HG03469 (cell line): ENCODE measurements at regions not wholly inside any gene's neighbourhood (a gene's known extent, or its start where the extent isn't known, plus 50 kb on each side); places are given as distances from the start of the nearest gene placed in this dataset.

Experiments
- ATAC-seq: cut with Tn5 transposase; IDR thresholded peaks from one replicate; pipeline ENCODE4 v1.9.1; 2021; ENCODE audit warnings: mild to moderate bottlenecking, moderate library complexity, moderate number of reproducible peaks; ENCODE audit not compliant: unreplicated experiment

DNA sequence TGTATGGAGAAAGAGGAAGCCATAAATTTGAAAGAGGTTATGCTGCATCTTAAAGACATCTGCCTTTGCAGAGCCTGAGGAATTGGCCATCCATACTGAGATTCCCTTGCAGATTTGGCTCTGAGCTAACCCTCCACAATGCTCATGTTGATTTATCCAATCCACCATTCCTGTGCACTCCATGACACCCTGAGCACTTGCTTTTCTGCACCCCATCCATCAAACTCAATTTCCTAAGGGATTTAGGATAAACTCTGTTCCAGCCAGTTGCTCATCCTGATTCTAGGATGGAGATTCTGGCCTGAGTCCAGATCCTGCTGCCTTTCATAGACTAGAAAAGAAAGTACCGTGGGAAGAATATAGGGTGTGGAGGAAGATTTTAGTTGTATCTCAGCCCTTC is 379.2 kb upstream of the LARGE1 start:
- no peak for ATAC-seq

DNA sequence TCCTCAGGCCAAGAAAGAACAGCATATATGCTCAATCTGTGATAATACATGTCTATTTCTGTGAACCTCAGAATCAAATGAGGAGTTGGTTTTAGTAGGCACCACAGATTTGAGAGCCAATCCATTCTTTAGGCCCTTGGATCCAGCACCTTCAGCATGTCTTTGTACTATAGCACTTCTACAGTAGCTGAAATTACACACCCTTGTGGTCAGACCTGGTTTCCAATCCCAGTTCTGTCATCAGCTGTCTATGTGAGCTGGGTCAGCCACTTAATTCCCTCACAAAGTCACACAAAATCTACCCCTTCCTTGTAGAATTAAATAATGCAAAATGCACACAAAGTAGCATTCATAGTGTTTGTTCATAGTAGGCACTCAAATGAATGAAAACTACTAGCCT is 381.3 kb upstream of the LARGE1 start:
- no peak for ATAC-seq

DNA sequence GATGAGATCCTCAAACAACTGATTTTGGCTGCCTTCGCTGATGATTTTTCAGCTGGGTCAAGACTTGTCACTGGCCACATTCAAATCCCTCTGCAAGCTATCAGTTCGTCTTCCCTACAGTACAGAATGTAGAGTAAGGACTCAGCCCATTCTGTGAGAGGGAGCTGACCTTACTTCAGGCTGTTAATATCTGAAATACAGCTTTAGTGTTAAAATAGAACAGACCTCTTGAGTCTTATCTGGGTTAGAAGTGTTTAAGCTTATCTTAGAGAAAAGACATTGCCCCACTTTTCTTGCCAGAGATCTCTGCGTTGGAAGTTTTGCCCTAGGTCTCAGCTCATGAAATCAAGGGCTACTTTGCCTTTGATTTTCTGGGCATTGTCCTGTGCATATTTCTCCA is 383.4 kb upstream of the LARGE1 start:
- no peak for ATAC-seq

DNA sequence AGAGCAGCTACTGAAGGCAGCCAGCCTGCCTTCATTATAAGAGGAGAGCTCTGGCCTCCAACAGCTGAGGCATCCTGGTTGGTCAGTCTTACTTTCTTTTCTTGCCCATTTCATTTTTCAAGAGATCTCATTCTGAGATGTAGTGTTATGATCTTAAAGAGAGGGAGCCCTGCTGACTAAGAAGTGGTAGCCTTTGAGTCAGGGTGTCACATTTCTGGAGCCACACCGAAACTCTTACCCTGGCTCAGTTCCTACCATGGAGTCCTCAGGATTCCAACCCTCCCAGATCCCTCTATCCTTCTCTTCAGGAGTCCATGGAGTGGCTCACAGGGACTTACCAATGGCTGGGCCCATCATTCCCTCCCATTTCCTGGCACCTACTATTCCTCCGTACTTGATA is 386.1 kb upstream of the LARGE1 start:
- no peak for ATAC-seq

GRCh38 chr22:34308101-34308500 is 387.8 kb upstream of the LARGE1 start:
- no peak for ATAC-seq

GRCh38 chr22:34319346-34319745 is 399.1 kb upstream of the LARGE1 start:
- no peak for ATAC-seq

DNA sequence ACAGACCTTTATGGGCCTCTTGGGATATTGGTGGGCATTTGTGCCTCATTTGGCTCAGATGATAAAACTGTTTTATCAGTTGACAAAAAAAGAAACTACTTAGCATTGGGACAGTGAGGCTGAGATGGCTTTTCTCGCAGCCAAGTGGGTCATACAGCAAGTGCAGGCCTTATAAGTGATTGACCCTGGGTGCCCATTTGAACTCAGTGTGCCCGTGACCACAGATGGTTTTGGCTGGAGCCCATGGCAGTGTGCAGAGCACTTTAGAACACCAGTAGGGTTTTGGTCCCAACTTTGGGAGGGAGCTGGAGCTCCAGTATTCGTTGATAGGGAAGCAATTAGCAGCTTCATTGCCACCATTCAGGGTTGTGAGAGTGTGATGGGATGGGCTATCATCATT is 404.5 kb upstream of the LARGE1 start:
- ATAC-seq = no peak

DNA sequence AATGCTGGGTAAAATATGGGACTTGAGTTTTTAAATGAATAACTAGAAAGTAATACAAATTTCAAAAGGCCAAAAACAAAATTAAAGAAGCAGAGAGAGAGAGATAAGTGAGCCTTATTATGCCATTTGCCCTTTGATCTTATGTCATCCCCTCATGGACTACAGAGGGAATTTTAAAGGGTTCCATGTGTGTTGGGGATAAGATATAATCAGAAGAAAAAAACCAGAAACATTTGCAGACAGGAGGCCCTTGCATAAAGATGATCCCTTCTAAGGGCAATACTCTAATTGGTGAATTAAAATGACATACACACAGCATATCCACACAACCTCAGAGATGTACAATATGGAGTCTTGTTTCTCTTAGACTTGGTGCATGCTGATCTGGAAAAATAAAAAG is 406.6 kb upstream of the LARGE1 start:
- ATAC-seq = no peak

DNA sequence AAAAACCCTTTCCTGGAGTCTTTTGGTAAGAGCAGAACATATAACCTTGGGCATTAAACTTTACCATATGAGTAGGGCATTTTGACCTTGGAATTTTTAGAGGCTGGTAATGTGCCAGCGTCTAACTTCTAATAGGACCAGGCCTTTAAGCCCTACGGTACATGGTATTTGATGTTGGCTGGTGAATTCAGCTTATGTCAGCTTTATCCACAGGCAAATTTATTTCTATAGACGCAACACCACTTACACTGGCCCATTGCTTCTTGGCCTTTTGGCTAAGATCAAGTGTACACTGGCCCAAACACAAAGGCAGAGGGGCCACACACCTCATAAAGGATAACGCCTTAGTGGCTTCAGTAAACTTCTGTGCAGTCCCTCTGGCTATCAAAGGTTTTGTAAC is 410.2 kb upstream of the LARGE1 start:
- no peak for ATAC-seq

DNA sequence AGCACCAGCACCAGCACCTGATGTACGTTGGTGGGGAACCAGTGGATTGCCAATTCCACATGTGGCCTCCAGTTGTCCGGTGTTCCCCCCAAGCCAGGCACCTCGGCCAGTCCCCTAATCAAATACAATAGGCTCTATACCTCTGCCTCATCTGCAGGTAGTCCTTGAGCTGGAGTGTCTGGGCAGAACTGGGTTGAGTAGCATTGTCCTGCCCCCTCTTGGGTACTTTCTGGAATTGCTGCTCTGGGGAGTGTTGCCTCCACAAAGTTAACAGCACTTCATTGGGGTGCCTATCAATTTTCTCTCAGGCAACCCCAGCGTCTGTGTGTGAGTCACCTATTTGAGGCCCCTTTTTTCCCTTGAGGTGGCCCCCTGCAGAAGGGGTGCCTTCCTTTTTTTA is 413.0 kb upstream of the LARGE1 start:
- ATAC-seq = no peak

- no peak for ATAC-seq
Measured at GRCh38 chr22:34334893-34335292, 414.6 kb upstream of the LARGE1 start.

GRCh38 chr22:34344702-34345101 is 424.4 kb upstream of the LARGE1 start:
- no peak for ATAC-seq

GRCh38 chr22:34354071-34354817 is 434.0 kb upstream of the LARGE1 start:
- no peak for ATAC-seq

DNA sequence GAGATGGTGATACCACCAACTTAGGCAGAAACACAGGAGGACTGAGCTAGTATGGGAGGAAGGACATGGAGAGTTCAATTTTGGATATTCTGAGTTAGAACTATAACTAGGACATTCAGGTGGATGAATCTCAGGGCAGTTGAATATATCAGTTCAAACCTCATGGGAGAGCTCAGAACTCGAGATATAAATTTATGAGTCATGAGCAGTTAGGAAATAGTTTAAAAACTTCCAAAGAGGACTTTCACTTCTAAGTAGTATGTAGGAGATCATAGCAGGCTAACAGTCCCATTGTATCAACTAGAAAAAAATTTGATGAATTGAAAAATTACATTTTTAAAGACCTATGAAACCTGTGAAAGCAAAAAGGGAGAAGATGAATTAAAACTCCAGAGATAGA is 436.2 kb upstream of the LARGE1 start:
- ATAC-seq = no peak

- ATAC-seq = no peak
Measured at GRCh38 chr22:34370711-34371110, 450.4 kb upstream of the LARGE1 start.

- ATAC-seq = no peak
Measured at GRCh38 chr22:34379825-34380224, 459.5 kb upstream of the LARGE1 start.

GRCh38 chr22:34380532-34380931 is 460.3 kb upstream of the LARGE1 start:
- no peak for ATAC-seq

DNA sequence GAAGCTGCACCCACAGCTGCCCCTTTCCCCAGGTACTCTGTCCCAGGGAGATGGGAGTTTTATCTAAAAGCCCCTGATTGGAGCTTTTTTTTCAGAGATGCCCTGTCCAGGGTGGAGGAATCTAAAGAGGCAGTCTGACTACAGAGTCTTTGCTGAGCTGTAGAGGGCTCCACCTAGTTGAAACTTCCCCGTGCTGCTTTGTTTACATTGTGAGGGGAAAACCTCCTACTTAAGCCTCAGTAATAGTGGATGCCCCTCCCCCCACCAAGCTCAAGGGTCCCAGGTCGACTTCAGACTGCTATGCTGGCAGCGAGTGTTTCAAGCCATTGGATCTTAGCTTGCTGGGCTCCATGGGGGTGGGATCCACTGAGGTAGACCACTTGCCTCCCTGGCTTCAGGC is 470.1 kb upstream of the LARGE1 start:
- no peak for ATAC-seq

DNA sequence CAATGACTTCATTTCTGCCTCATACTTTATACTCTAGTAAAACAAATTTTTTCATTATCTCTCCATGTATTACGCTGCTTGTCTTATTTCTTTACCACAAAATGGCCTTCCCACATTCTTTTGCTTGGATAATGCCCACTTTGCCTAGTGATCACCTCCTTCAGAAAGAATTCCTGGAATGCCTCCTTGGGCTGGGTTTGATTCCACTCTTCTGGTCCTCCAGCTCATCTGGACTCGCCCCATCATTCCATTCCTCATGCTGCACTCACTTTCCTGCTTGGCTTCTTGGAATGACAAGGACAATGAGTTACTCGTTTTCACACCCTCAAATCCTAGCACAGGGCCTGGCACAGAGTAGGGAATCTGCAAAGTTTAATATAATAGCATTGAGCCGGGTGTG is 475.1 kb upstream of the LARGE1 start:
- ATAC-seq = no peak

DNA sequence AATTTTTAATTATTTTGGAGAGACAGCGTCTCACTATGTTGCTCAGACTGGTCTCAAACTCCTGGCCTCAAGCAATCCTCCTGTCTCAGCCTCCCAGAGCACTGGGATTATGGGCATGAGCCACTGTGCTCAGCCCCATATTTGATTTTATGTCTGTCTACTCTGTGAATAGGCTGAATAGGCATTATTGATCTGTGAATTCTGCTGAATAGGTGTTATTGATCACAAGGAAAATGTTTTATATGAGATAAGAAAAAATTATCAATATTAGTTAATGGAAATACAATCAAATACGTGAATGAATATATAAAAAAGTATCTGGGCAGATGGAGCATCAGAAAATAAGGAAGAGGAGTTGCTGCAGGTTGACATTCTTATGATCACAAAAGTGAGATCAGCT is 483.4 kb upstream of the LARGE1 start:
- no peak for ATAC-seq

- no peak for ATAC-seq
Measured at GRCh38 chr22:34410111-34410510, 489.8 kb upstream of the LARGE1 start.

GRCh38 chr22:34414467-34415440 is 494.5 kb upstream of the LARGE1 start:
- no peak for ATAC-seq
